Amniotic epithelial cell (primary cell): ENCODE measurements at regions not wholly inside any gene's neighbourhood (a gene's known extent, or its start where the extent isn't known, plus 50 kb on each side); places are given as distances from the start of the nearest gene placed in this dataset.
A peak's percentile ranks its signal among the peaks of the same experiment; 100 is the strongest.
"Not testable (repeated sequence)": the region's sequence is repeated elsewhere in the genome, so short reads cannot be mapped to it uniquely, and the experiment has no call there.

Experiments used
- DNase-seq: peaks from one replicate; pipeline ENCODE4 v3.0.0-alpha.2; 2010; ENCODE audit warnings: low read depth

DNA sequence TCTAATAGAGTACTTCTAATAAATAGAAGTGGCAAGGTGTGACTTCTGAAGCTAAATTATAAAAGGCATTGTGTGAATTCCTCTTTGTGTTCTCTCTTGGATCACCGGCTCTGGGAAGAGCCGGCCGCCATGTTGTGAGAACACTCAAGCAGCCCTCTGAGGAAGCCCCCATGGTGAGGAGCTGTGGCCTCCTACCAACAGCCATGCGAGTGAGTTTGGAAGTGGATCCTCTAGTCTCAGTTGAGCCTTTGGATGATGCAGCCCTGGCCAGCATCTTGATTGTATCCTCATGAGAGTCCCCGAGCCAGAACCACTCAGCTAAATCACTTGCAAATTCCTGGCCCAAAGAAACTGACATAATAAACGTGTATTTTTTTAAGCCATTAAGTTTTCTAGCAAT lies 94.5 kb upstream of the CARD11 start:
- no peak for DNase-seq

DNA sequence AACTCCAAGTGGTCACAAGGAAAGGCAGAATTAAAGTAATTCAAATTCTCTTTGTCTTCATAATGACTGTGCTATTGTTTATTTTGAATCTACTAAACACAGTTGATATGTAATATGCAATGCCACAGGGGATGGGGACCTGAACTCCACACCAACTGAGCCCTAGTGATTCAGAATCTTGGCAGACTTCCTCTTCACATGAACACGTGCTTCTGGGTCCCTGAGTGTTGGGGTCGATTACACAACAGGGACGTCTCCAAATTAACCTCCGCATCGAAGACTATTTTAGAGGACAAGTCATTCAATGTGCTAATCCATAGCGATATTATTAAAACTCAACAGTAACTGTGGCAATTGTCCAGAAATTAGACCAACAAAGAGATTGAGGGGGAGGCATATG lies 95.3 kb upstream of the CARD11 start:
- DNase-seq: no peak

GRCh38 chr7:3140834-3141233 lies 97.2 kb upstream of the CARD11 start:
- DNase-seq: no peak

DNA sequence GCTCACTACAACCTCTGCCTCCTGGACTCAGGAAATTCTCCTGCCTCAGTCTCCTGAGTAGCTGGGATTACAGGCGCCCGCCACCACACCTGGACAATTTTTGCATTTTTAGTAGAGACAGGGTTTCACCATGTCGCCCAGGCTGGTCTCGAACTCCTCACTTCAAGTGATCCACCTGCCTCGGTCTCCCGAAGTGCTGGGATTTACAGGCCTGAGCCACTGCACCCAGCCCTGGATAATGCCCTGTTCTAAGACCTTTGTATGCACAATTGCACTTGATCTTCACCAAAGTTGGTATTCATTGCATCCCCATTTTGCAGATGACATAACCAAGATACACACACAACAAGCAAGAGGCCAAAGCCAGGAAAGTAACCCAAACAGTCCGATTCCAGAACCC lies 97.7 kb upstream of the CARD11 start:
- no peak for DNase-seq

- no peak for DNase-seq
Observed at GRCh38 chr7:3143869-3144775, 100.5 kb upstream of the CARD11 start.

DNA sequence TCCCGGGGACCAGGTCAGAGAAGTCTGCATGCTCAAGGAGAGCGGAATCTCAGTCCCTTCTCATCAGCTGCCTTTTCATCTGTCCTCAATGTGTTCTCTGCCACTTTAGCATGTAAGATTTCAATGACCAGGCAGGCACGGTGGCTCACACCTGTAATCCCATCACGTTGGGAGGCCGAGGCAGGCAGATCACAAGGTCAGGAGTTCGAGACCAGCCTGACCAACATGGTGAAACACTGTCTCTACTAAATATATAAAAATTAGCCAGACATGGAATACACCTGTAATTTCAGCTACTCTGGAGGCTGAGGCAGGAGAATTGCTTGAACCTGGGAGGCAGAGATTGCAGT lies 101.1 kb upstream of the CARD11 start:
- not testable (repeated sequence) for DNase-seq

DNA sequence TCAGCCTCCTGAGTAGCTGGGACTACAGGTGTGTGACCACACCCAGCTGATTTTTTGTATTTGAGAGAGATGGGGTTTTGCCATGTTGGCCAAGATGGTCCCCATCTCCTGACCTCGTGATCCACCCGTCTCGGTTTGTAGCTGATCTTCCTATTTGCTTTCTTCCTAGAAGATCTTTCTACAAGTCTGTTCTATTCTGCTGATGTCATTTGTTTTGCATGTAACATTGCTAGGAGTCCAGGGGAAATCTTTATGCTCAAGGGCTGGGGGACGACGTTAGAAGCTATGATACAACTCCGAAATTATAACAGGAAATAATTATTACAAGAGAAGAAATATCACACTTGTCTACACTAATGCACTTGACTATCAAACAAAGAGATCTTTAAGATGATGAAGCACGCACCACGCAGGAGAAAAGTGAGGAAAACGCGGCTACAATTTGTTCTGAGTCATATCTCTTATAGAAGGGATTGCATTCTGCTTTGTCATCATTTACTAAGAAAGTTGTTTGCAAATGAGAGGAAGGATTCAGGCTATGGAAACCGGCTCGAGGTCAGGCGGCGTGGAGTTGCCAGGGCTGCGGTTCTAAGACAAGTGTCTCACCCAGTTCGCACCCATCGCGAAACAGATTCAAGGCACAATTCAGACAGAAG lies 103.0 kb upstream of the CARD11 start:
- peak; percentile 59 for DNase-seq

DNA sequence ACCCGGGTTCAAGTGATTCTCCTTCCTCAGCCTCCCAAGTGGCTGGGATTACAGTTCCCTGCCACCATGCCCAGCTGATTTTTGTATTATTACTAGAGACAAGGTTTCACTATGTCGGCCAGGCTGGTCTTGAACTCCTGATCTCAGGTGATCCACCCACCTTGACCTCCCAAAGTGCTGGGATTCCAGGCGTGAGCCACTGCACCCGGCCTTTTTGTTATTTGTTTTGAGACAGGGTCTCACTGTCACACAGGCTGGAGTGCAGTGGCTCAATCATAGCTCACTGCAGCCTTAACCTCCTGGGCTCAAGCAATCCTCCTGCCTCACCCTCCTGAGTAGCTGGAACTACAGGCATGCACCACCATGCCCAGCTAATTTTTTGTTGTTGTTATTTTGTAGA lies 104.8 kb upstream of the CARD11 start:
- not testable (repeated sequence) for DNase-seq

- no peak for DNase-seq
Observed at GRCh38 chr7:3149231-3149995, 105.7 kb upstream of the CARD11 start.

GRCh38 chr7:3150027-3150426 lies 106.4 kb upstream of the CARD11 start:
- DNase-seq: no peak

DNA sequence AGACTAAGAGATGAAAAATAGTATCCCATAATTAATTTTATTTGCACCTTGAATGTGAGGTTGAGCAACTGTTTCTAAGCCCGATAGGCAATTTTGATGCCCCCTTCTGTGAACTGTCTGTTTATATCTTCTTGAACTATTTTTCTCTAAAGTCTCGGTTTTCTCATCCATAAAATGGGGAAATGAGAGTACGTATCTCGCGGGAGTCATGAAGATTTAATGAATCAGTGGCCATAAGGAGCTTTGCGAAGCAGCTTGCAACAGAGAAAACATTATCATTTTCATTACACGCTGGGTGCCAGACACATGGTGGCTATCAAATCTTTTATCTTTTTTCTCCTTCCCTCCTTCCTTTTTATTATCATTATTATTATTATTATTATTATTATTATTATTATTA lies 108.1 kb upstream of the CARD11 start:
- DNase-seq: no peak

GRCh38 chr7:3152714-3153113 lies 109.0 kb upstream of the CARD11 start:
- no peak for DNase-seq

GRCh38 chr7:3153118-3153517 lies 109.5 kb upstream of the CARD11 start:
- no peak for DNase-seq

GRCh38 chr7:3154317-3154716 lies 110.7 kb upstream of the CARD11 start:
- no peak for DNase-seq

DNA sequence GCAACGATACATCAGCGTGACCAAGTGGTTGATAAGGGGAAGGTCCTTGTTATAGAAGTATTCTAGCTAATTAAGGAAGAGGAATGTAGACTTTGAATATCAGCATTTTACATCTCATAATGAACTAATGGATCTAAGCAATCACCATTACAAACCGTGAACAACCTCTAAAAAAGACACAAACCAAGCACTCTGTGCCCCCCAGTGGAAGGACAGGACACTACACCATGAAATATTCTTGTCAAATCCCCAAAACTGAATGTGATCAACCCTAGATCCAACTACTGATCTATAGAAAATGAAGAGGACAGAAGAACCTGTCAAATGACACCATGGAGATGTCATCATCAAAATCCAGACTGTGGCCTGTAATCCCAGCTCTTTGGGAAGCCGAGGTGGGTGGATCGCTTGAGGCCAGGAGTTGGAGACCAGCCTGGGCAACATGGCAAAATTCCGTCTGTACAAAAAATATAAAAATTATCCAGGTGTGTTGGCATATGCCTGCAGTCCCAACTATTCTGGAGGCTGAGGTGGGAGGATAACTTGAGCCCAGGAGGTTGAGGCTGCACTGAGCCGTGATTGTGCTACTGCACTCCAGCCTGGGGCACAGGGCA lies 111.3 kb upstream of the CARD11 start:
- DNase-seq: peak; percentile 45

GRCh38 chr7:3156508-3156907 lies 112.8 kb upstream of the CARD11 start:
- no peak for DNase-seq

DNA sequence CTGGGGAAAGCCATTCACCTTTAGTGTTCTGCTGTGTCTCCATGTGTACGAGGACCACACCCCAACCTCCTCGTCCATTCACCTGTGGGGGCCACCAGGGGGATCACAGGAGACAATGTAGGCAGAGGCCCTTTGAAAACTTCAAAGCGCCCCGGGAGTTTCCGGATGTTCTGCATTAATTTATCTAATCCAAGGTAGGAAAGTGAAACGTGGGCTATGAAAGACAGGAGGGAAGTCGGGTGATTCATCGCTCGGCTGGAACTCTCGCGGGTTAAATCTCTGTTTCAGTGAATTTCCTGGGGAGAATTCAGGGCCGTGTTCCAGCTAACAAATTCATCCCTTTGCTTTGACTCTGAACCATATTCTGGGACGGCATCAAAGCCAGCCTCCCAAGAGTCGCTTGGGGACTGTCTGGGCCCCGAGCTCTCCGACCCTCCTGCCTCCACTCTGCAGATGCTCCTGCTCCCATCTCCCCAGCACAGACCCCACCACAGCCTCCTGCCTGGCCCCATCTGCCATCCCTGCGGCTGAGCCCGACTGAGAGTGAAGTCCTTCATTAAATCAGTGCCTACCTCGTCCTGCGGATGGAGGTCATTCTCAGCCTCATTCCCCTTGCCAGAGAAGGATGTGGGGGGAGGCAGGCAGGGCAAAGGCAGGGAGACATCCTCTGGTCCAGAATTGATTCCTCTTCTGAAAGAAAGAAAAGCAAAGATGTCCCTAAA lies 114.1 kb upstream of the CARD11 start:
- DNase-seq: peak; percentile 12

DNA sequence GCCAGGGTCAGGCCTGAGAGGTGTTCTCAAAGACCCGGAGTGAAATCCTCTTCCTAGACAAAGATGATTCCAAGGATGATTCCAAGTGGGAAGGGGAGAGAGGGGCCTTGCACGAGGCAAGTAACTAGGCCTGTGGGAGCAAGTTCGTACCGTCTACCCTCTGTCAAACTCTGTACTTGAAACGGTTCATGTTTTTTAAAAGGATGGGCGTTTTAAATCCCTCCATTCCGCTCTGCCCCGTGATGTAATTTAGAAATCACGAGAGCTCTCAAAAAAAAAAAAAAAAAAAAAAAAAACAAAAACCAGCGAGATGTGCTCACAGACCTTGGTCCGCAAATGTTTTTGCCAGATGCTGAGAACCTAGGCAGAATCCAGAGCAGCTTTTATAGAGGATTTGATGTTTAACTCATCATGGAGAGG lies 114.7 kb upstream of the CARD11 start:
- no peak for DNase-seq

DNA sequence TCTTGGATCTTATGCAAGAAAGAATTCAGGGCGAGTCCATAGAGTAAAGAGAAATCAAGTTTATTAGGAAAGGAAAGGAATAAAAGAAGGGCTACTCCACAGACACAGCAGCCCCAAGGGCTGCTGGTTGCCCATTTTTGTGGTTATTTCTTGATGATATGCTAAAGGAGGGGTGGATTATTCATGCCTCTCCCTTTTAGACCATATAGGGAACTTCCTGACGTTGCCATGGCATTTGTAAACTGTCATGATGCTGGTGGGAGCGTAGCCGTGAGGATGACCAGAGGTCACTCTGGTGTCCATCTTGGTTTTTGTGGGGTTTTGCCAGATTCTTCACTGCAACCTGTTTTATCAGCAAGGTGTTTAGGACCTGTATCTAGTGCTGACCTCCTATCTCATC lies 115.4 kb upstream of the CARD11 start:
- no peak for DNase-seq

DNA sequence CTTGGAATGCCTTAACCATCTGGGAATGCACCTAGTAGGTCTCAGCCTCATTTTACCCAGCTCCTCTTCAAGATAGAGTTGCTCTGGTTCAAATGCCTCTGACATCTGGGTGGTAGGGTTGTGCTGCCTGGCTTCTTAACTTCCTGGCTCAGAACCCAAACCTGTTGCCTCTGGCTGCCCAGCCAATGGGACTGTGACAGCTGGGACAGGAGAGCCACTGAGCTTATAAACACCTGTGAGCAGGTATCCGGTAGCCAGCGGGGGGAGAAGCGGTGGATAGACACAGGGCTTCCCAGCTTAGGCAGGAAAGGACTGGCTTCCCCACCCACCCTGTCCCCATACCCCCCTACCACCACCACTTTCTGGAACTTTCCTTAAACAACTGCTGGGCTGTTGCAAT lies 115.8 kb upstream of the CARD11 start:
- no peak for DNase-seq

DNA sequence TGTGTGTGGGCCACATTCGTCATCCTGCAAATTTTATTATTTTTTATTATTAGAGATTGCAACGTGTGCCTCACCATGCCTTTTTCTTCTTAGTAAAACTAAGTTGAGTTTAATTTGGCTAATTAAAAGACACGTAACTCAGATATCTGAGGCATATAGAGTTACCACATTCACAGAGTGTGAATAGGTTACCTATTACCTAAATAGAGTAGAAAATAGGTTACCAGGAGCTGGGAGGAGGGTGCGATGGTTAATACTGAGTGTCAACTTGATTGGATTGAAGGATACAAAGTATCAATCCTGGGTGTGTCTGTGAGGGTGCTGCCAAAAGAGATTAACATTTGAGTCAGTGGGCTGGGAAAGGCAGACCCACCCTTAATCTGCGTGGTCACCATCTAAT lies 116.3 kb upstream of the CARD11 start:
- not testable (repeated sequence) for DNase-seq

GRCh38 chr7:3162289-3162688 lies 118.6 kb upstream of the CARD11 start:
- peak; percentile 36 for DNase-seq
